Thoracic aorta (tissue), 2 donors: ENCODE measurements at regions not wholly inside any gene's neighbourhood (a gene's known extent, or its start where the extent isn't known, plus 50 kb on each side); places are given as distances from the start of the nearest gene placed in this dataset.
"Not testable (repeated sequence)": the region's sequence is repeated elsewhere in the genome, so short reads cannot be mapped to it uniquely, and the experiment has no call there.

Source experiments
- ATAC-seq: fragments of 150-250 bp; one replicate; pipeline ENCODE4 v1.8.0; 2017; ENCODE audit warnings: low read depth; ENCODE audit not compliant: insufficient number of reproducible peaks, low FRiP score
- DNase-seq: peaks from one replicate; pipeline ENCODE4 v3.0.0-alpha.2; 2020; ENCODE audit warnings: low spot score
- H3K27ac ChIP-seq, 2 donors: fragments of 200-600 bp; sonication (generic); 1 replicate in 1 of 2; 2 replicates in 1 of 2; pipeline ENCODE4 v1.5.1; 2016; ENCODE audit warnings: mild to moderate bottlenecking in 2 of 2, moderate library complexity in 2 of 2
- H3K27me3 ChIP-seq: fragments of 200-600 bp; sonication (generic); replicated peaks from 2 replicates; pipeline ENCODE4 v1.6.0; 2016; ENCODE audit warnings: mild to moderate bottlenecking; ENCODE audit not compliant: insufficient read depth
- H3K36me3 ChIP-seq: fragments of 200-600 bp; sonication (generic); one replicate; pipeline ENCODE4 v1.5.1; 2016
- H3K4me1 ChIP-seq, 2 donors: fragments of 200-600 bp; sonication (generic); 1 replicate in 1 of 2; 2 replicates in 1 of 2; pipeline versions ENCODE4 v1.5.1 to v1.6.0; 2016; ENCODE audit warnings: low read depth in 2 of 2, mild to moderate bottlenecking in 1 of 2; ENCODE audit not compliant: control insufficient read depth in 1 of 2
- H3K4me3 ChIP-seq: fragments of 200-600 bp; sonication (generic); 2 replicates; pipeline ENCODE4 v1.5.1; 2016; ENCODE audit warnings: mild to moderate bottlenecking
- H3K9me3 ChIP-seq: fragments of 200-600 bp; sonication (generic); 2 replicates; pipeline ENCODE4 v1.5.1; 2016
- TF ChIP-seq, protein P1 (sequence below): fragments of 200-600 bp; sonication (generic); IDR thresholded peaks from one replicate; pipeline ENCODE4 v1.5.1; 2019; ENCODE audit warnings: antibody characterized with exemption

DNA sequence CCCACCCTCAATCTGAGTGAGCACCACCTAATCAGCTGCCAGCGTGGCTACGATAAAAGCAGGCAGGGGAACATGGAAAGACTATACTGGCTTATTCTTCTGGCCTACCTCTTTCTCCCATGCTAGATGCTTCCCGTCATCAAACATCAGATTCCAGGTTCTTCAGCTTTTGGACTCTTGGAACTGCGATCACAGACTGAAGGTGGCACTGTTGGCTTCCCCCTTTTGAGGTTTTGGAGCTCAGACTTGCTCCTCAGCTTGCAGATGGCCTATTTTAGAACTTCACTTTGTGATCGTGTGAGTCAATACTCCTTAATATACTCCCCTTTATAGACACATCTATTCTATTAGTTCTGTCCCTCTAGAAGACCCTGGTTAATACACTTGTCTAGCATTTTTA lies 543.7 kb upstream of the RAG2 start:
- Histone ChIP-seq H3K4me3 (no peak overlapping the region), H3K9me3 (no peaks in the 10 kb centered on the region), H3K27ac (no peak overlapping the region), H3K27me3 (no peaks in the 10 kb centered on the region), H3K36me3 (no peaks in the 10 kb centered on the region), H3K4me1 (no peaks in the 10 kb centered on the region)
- no peak for ATAC-seq
- TF ChIP-seq, protein P1, sequence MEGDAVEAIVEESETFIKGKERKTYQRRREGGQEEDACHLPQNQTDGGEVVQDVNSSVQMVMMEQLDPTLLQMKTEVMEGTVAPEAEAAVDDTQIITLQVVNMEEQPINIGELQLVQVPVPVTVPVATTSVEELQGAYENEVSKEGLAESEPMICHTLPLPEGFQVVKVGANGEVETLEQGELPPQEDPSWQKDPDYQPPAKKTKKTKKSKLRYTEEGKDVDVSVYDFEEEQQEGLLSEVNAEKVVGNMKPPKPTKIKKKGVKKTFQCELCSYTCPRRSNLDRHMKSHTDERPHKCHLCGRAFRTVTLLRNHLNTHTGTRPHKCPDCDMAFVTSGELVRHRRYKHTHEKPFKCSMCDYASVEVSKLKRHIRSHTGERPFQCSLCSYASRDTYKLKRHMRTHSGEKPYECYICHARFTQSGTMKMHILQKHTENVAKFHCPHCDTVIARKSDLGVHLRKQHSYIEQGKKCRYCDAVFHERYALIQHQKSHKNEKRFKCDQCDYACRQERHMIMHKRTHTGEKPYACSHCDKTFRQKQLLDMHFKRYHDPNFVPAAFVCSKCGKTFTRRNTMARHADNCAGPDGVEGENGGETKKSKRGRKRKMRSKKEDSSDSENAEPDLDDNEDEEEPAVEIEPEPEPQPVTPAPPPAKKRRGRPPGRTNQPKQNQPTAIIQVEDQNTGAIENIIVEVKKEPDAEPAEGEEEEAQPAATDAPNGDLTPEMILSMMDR: no peak
- no peak for DNase-seq

GRCh38 chr11:37135606-37136005 lies 537.6 kb upstream of the RAG2 start:
- H3K27ac ChIP-seq, DNase-seq, H3K27me3 ChIP-seq, H3K4me1 ChIP-seq, H3K9me3 ChIP-seq, H3K4me3 ChIP-seq, ATAC-seq, H3K36me3 ChIP-seq: not testable (repeated sequence)

DNA sequence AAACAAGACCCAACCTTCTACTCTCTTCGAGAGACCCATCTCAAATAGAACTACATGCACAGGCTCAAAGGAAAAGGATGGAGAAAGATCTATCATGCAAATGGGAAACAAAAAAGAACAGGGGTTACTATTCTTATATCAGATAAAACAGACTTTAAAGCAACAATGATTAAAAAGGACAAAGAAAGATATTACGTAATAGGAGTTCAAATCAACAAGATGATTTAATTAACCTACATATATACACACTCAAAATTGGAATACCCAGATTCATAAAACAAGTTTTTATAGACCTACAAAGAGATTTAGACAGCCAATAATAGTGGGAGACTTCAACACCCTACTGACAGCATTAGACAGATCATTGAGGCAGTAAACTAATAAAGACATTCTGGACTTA lies 536.6 kb upstream of the RAG2 start:
- H3K9me3 ChIP-seq: no peaks in the 10 kb centered on the region
- TF ChIP-seq, protein P1: no peak

GRCh38 chr11:37124384-37124783 lies 526.3 kb upstream of the RAG2 start:
- H3K4me1 ChIP-seq: no peaks in the 10 kb centered on the region
- H3K4me3 ChIP-seq: no peak overlapping the region
- no peaks in the 10 kb centered on the region for H3K27me3 ChIP-seq
- no peaks in the 10 kb centered on the region for H3K9me3 ChIP-seq
- H3K27ac ChIP-seq: no peak overlapping the region
- ATAC-seq: no peak
- no peak for DNase-seq
- H3K36me3 ChIP-seq: no peaks in the 10 kb centered on the region
- TF ChIP-seq, protein P1: no peak

More for the DNA sequence above, 536.6 kb upstream of the RAG2 start:
- no peaks in the 10 kb centered on the region for H3K4me1 ChIP-seq
- H3K36me3 ChIP-seq: no peaks in the 10 kb centered on the region
- no peaks in the 10 kb centered on the region for H3K27me3 ChIP-seq
- no peak overlapping the region for H3K4me3 ChIP-seq
- no peak for ATAC-seq
- no peak for DNase-seq
- no peak overlapping the region for H3K27ac ChIP-seq

DNA sequence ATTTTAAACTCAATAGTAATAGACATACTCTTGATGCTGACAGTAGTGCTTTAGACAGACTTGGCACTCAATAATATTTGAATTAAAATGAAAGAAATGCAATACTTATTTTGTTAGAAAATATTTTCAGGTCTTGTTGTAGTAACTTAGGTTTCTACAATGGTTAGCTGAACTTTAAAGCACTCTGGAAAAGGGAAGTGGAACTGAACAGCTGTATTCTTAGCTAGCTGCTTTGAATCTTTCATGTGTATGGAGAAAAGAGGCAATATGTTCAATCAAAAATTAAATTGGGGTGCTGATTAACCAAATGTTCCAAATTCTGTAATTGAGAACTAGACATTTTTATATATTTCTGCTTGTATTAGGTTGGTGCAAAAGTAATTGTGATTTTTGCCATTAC lies 517.9 kb upstream of the RAG2 start:
- no peak overlapping the region for H3K27ac ChIP-seq
- H3K4me3 ChIP-seq: no peak overlapping the region
- ATAC-seq (no peak), DNase-seq (no peak)
- H3K36me3 ChIP-seq: no peaks in the 10 kb centered on the region
- TF ChIP-seq, protein P1: no peak
- H3K27me3 ChIP-seq: no peaks in the 10 kb centered on the region
- no peaks in the 10 kb centered on the region for H3K9me3 ChIP-seq
- no peaks in the 10 kb centered on the region for H3K4me1 ChIP-seq

GRCh38 chr11:37110385-37110784 lies 512.3 kb upstream of the RAG2 start:
- Histone ChIP-seq H3K4me1 (no peaks in the 10 kb centered on the region), H3K36me3 (no peaks in the 10 kb centered on the region), H3K9me3 (no peaks in the 10 kb centered on the region), H3K27me3 (no peaks in the 10 kb centered on the region), H3K4me3 (no peak overlapping the region), H3K27ac (no peak overlapping the region)
- DNase-seq: no peak
- ATAC-seq: no peak
- TF ChIP-seq, protein P1: no peak
